WI38 (cell line): ENCODE measurements at regions not wholly inside any gene's neighbourhood (a gene's known extent, or its start where the extent isn't known, plus 50 kb on each side); places are given as distances from the start of the nearest gene placed in this dataset.
"Not testable (repeated sequence)": the region's sequence is repeated elsewhere in the genome, so short reads cannot be mapped to it uniquely, and the experiment has no call there.

Source experiments
- H3K4me3 ChIP-seq: 2 replicates; pipeline ENCODE4 v1.5.1; 2011; ENCODE audit warnings: low read depth, mild to moderate bottlenecking, control low read depth, low read length
- TF ChIP-seq, protein P1 (sequence below): IDR thresholded peaks from 2 replicates; pipeline ENCODE4 v1.5.1; 2012; ENCODE audit warnings: low read depth, mild to moderate bottlenecking, control low read depth, low read length

DNA sequence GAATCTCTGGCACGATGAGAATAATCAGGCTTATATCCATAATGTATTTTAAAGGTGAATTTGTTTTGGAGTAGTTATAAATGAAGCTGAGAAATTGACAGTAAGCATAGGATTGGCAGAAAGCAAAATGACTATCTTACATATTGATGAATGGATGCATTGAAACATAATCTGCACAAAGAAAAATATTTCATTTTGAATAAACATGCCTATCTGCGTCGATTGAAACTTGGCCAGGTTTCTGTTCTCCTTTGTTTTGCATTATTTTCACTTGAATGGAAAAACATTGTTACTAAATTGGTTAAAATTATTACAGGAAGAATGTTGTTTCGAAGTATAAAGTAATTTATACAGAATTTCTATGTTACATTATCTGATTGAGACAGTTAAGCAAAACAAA, 128.2 kb downstream of the USP22 start:
- TF ChIP-seq, protein P1, sequence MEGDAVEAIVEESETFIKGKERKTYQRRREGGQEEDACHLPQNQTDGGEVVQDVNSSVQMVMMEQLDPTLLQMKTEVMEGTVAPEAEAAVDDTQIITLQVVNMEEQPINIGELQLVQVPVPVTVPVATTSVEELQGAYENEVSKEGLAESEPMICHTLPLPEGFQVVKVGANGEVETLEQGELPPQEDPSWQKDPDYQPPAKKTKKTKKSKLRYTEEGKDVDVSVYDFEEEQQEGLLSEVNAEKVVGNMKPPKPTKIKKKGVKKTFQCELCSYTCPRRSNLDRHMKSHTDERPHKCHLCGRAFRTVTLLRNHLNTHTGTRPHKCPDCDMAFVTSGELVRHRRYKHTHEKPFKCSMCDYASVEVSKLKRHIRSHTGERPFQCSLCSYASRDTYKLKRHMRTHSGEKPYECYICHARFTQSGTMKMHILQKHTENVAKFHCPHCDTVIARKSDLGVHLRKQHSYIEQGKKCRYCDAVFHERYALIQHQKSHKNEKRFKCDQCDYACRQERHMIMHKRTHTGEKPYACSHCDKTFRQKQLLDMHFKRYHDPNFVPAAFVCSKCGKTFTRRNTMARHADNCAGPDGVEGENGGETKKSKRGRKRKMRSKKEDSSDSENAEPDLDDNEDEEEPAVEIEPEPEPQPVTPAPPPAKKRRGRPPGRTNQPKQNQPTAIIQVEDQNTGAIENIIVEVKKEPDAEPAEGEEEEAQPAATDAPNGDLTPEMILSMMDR = no peak
- no peak overlapping the region for H3K4me3 ChIP-seq

DNA sequence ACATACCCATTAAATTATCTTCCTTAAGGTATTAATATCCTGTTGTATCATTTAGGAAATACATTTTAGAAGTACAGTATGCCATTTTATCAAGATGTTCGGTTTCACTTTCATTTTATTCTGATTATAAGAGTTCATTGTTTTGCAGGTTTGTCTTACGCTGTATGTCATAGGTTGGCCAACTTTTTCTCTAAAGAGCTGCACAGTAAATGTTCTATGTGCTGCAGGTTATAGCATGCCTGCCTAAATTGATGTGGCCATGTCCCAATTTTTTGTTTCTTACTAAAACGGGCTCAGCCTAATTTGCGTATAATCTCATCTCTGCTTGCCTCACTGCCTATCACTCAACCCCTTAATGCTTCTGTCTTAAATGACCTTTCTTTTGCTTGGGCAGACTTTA, 126.4 kb downstream of the USP22 start:
- H3K4me3 ChIP-seq = peak overlapping the region; percentile 15; the same call in 1 of the 2 replicates
- TF ChIP-seq, protein P1 = no peak

DNA sequence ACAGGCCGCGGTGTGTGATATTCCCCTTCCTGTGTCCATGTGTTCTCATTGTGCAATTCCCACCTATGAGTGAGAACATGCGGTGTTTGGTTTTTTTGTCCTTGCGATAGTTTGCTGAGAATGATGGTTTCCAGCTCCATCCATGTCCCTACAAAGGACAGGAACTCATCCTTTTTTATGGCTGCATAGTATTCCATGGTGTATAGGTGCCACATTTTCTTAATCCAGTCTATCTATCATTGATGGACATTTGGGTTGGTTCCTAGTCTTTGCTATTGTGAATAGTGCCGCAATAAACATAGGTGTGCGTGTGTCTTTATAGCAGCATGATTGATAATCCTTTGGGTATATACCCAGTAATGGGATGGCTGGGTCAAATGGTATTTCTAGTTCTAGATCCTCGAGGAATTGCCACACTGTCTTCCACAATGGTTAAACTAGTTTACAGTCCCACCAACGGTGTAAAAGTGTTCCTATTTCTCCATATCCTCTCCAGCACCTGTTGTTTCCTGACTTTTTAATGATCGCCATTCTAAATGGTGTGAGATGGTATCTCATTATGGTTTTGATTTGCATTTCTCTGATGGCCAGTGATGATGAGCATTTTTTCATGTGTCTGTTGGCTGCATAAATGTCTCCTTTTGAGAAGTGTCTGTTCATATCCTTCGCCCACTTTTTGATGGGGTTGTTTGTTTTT, 125.1 kb downstream of the USP22 start:
- not testable (repeated sequence) for H3K4me3 ChIP-seq

DNA sequence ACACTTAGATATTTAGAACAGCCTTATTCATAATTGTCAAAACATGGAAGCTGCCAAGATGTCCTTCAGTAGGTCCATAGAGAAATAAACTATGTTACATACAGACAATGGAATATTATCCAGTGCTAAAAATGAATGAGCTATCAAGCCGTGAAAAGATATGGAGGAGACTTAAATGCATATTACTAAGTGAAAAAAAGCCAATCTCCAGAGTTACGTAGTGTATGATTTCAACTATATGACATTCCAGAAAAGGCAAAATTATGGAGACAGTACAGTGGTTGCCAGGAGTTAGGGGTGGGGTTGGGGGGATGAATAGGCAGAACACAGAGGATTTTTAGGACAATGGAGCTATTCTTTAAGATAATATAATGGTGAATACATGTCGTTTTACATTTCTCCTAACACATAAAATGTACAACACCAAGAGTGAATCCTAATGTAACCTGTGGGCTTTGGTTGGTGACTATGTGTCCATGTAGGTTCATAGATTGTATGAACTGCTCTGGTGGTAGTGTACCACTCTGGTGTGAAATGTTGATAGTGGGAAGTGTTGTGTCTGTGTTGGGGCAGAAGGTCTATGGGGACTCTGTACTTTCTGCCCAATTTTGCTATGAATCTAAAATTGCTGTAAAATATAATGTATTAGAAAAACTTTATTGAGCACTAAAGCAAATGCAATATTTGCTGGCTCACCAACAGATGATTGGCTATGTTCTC, 122.6 kb downstream of the USP22 start:
- H3K4me3 ChIP-seq = no peak overlapping the region
- TF ChIP-seq, protein P1 = no peak

DNA sequence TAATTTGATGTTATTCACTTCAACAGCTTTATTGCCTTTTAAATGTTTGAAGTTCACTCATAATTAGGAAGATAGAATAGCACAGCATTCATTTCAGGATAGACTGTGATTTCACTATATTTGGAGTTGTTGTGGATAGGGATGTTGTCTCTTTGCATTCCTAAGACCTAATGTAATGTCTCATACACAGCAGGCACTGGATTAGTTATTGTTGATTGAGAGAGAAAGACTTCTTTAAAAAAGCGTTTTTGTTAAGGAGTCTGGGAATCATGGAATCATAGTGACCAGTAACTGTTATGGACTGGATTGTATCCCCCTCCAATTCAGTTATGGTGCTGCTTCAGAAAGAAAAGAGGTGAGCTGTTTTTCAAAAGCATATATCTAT, 122.0 kb downstream of the USP22 start:
- no peak overlapping the region for H3K4me3 ChIP-seq
- TF ChIP-seq, protein P1 = no peak

DNA sequence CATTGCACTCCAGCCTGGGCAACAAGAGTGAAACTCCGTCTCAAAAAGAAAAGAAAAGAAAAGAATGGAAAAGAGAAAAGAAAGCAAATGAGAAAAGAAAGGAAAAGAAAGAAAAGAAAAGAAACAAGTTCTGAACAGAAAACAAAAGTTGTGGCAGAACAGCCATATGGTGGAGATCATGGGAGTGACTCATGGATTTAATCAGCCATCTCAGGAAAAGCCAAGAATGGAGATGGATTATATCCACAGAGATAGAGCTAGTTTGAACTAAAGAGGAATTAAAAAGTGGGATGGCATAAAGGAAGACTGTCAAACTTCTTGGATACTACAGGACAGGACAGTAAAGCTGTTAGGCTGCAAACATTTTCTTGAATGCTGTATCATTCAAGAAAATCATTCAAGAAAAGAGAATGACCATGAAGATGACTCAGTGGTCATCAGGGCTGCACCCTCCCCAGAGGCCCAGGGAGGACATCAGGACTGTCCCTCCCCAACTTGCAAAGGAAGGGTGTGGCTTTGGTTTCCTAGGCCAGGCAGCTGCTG, 120.6 kb downstream of the USP22 start:
- TF ChIP-seq, protein P1 = no peak

DNA sequence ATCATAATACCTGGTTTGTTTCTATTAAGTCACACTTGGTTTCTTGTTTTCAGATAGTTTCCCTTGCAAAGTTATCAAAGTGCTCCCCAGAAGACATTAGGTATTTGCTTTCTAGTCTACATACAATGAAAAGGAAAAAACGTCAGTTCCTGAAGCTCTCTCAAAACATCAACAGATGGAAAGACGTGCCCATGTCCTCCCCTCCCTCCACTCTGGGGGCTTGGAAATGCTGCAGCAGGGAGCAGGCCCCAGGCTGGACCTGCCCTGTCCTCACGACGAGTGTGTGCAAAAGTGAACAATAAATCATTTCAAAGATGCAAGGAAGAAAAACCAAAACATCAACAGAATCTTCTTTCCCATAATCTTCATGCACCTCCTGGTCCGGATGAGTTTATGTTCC, 118.5 kb downstream of the USP22 start:
- TF ChIP-seq, protein P1 = no peak
- no peak overlapping the region for H3K4me3 ChIP-seq

More for the DNA sequence above, 120.6 kb downstream of the USP22 start:
- no peak overlapping the region for H3K4me3 ChIP-seq
